HG02885 (cell line): ENCODE measurements at regions not wholly inside any gene's neighbourhood (a gene's known extent, or its start where the extent isn't known, plus 50 kb on each side); places are given as distances from the start of the nearest gene placed in this dataset.

Source experiments
- ATAC-seq: cut with Tn5 transposase; IDR thresholded peaks from one replicate; pipeline ENCODE4 v1.9.1; 2021; ENCODE audit warnings: mild to moderate bottlenecking; ENCODE audit not compliant: unreplicated experiment, poor library complexity

- ATAC-seq = no peak
These were observed 71.2 kb upstream of the DUSP10 start for GRCh38 chr1:221812905-221813597.

- no peak for ATAC-seq
These were observed 70.3 kb upstream of the DUSP10 start for GRCh38 chr1:221812088-221812752.

GRCh38 chr1:221810406-221810805 is 68.5 kb upstream of the DUSP10 start:
- ATAC-seq = no peak

- ATAC-seq = no peak
These were observed 67.5 kb upstream of the DUSP10 start for GRCh38 chr1:221809091-221810029.

- ATAC-seq = no peak
These were observed 65.1 kb upstream of the DUSP10 start for GRCh38 chr1:221806984-221807383.

GRCh38 chr1:221806236-221806635 is 64.3 kb upstream of the DUSP10 start:
- ATAC-seq = no peak

- no peak for ATAC-seq
These were observed 63.2 kb upstream of the DUSP10 start for GRCh38 chr1:221805121-221805520.

GRCh38 chr1:221804303-221804702 is 62.4 kb upstream of the DUSP10 start:
- no peak for ATAC-seq

- no peak for ATAC-seq
These were observed 60.1 kb upstream of the DUSP10 start for GRCh38 chr1:221801773-221802516.

- peak; percentile 65 for ATAC-seq
These were observed 59.4 kb upstream of the DUSP10 start for GRCh38 chr1:221801251-221801661.

GRCh38 chr1:221800831-221801230 is 58.9 kb upstream of the DUSP10 start:
- ATAC-seq = peak; percentile 47

GRCh38 chr1:221797506-221797905 is 55.6 kb upstream of the DUSP10 start:
- ATAC-seq = no peak

GRCh38 chr1:221796700-221797099 is 54.8 kb upstream of the DUSP10 start:
- ATAC-seq = no peak

- no peak for ATAC-seq
These were observed 53.5 kb upstream of the DUSP10 start for GRCh38 chr1:221795380-221795779.

- no peak for ATAC-seq
These were observed 53.0 kb upstream of the DUSP10 start for GRCh38 chr1:221794935-221795334.

- ATAC-seq = peak; percentile 58
These were observed 52.3 kb upstream of the DUSP10 start for GRCh38 chr1:221794079-221794670.

- peak; percentile 87 for ATAC-seq
These were observed 51.7 kb upstream of the DUSP10 start for GRCh38 chr1:221793439-221794078.

GRCh38 chr1:221791846-221792245 is 50.0 kb upstream of the DUSP10 start:
- ATAC-seq = no peak
